HG03039 (cell line): ENCODE measurements at regions not wholly inside any gene's neighbourhood (a gene's known extent, or its start where the extent isn't known, plus 50 kb on each side); places are given as distances from the start of the nearest gene placed in this dataset.

Experiments used
- ATAC-seq: cut with Tn5 transposase; IDR thresholded peaks from one replicate; pipeline ENCODE4 v1.9.1; 2021; ENCODE audit warnings: mild to moderate bottlenecking, moderate library complexity; ENCODE audit not compliant: unreplicated experiment

- ATAC-seq: no peak
Measured at GRCh38 chr2:180325416-180326120, 318.5 kb upstream of the CWC22 start.

- no peak for ATAC-seq
Measured at GRCh38 chr2:180324182-180324581, 317.1 kb upstream of the CWC22 start.

- no peak for ATAC-seq
Measured at GRCh38 chr2:180322781-180323180, 315.7 kb upstream of the CWC22 start.

- peak; percentile 84 for ATAC-seq
Measured at GRCh38 chr2:180319586-180320405, 312.7 kb upstream of the CWC22 start.

- no peak for ATAC-seq
Measured at GRCh38 chr2:180314086-180314485, 307.0 kb upstream of the CWC22 start.

GRCh38 chr2:180312542-180312941 lies 305.4 kb upstream of the CWC22 start:
- no peak for ATAC-seq

- ATAC-seq: no peak
Measured at GRCh38 chr2:180307096-180307495, 300.0 kb upstream of the CWC22 start.

GRCh38 chr2:180306346-180306745 lies 299.2 kb upstream of the CWC22 start:
- ATAC-seq: no peak

GRCh38 chr2:180291552-180292421 lies 284.7 kb upstream of the CWC22 start:
- ATAC-seq: no peak

- no peak for ATAC-seq
Measured at GRCh38 chr2:180291060-180291459, 284.0 kb upstream of the CWC22 start.

- no peak for ATAC-seq
Measured at GRCh38 chr2:180289627-180290026, 282.5 kb upstream of the CWC22 start.

GRCh38 chr2:180279581-180279980 lies 272.5 kb upstream of the CWC22 start:
- no peak for ATAC-seq

- ATAC-seq: no peak
Measured at GRCh38 chr2:180276733-180277132, 269.6 kb upstream of the CWC22 start.

- no peak for ATAC-seq
Measured at GRCh38 chr2:180268006-180268405, 260.9 kb upstream of the CWC22 start.

- no peak for ATAC-seq
Measured at GRCh38 chr2:180261976-180262375, 254.9 kb upstream of the CWC22 start.

GRCh38 chr2:180258579-180258978 lies 251.5 kb upstream of the CWC22 start:
- ATAC-seq: no peak

GRCh38 chr2:180258041-180258537 lies 251.0 kb upstream of the CWC22 start:
- ATAC-seq: no peak

GRCh38 chr2:180257247-180257646 lies 250.2 kb upstream of the CWC22 start:
- no peak for ATAC-seq

GRCh38 chr2:180255981-180256380 lies 248.9 kb upstream of the CWC22 start:
- no peak for ATAC-seq

- ATAC-seq: no peak
Measured at GRCh38 chr2:180254872-180255271, 247.8 kb upstream of the CWC22 start.

- ATAC-seq: no peak
Measured at GRCh38 chr2:180247658-180248057, 240.6 kb upstream of the CWC22 start.
